HepG2 (cell line): ENCODE measurements at regions not wholly inside any gene's neighbourhood (a gene's known extent, or its start where the extent isn't known, plus 50 kb on each side); places are given as distances from the start of the nearest gene placed in this dataset.

ENCODE experiments used
- ARNTL ChIP-seq: sonication (generic); formaldehyde crosslinking; IDR thresholded peaks from 2 replicates; pipeline ENCODE4 v1.4.0; 2020; ENCODE audit warnings: mild to moderate bottlenecking, missing genetic modification reagents
- CREB1 ChIP-seq, 2 experiments: fragments of 450-650 bp in 1 of 2; IDR thresholded peaks; 2 replicates each; pipeline ENCODE4 v1.6.1; 2016 to 2017; ENCODE audit warnings: control low read depth in 1 of 2, mild to moderate bottlenecking in 1 of 2, missing compliant biosample characterization in 1 of 2, missing genetic modification characterization in 1 of 2
- HMG20A ChIP-seq: IDR thresholded peaks from 2 replicates; pipeline ENCODE4 v1.6.1; 2016; ENCODE audit warnings: borderline replicate concordance
- HMGXB4 ChIP-seq, 2 experiments: sonication (generic) in 1 of 2; formaldehyde crosslinking in 1 of 2; IDR thresholded peaks; 2 replicates each; pipeline versions ENCODE4 v1.4.0 to v1.6.1; 2018 to 2020; ENCODE audit warnings: missing genetic modification reagents in 2 of 2, borderline replicate concordance in 1 of 2, low read depth in 1 of 2, mild to moderate bottlenecking in 1 of 2, missing biosample characterization in 1 of 2
- KDM3A ChIP-seq: IDR thresholded peaks from 2 replicates; pipeline ENCODE4 v1.6.1; 2018; ENCODE audit warnings: low read depth, missing compliant biosample characterization
- LRRFIP1 ChIP-seq: sonication (generic); formaldehyde crosslinking; conservative IDR thresholded peaks from 2 replicates; pipeline ENCODE4 v1.4.0; 2020; ENCODE audit warnings: missing genetic modification reagents
- MAFF ChIP-seq: IDR thresholded peaks from 2 replicates; pipeline ENCODE4 v1.6.1; 2011; ENCODE audit warnings: low read depth, low read length, improper control_type of control experiment
- MAFG ChIP-seq: sonication (generic); formaldehyde crosslinking; IDR thresholded peaks from 2 replicates; pipeline ENCODE4 v1.5.1; 2020; ENCODE audit warnings: mild to moderate bottlenecking, missing genetic modification reagents
- POGK ChIP-seq: sonication (generic); formaldehyde crosslinking; conservative IDR thresholded peaks from 2 replicates; pipeline ENCODE4 v1.8.0; 2022; ENCODE audit warnings: mild to moderate bottlenecking, moderate library complexity, missing genetic modification reagents
- PPARG ChIP-seq: conservative IDR thresholded peaks from 2 replicates; pipeline ENCODE4 v1.6.1; 2016; ENCODE audit warnings: missing biosample characterization, missing genetic modification reagents
- SALL2 ChIP-seq: sonication (generic); formaldehyde crosslinking; IDR thresholded peaks from 2 replicates; pipeline ENCODE4 v1.8.1; 2023; ENCODE audit warnings: mild to moderate bottlenecking, missing genetic modification reagents, inconsistent platforms
- SNAPC5 ChIP-seq: sonication (generic); formaldehyde crosslinking; IDR thresholded peaks from 2 replicates; pipeline ENCODE4 v1.8.1; 2023; ENCODE audit warnings: mild to moderate bottlenecking, missing genetic modification reagents, borderline replicate concordance
- SUZ12 ChIP-seq: fragments of 150-350 bp; IDR thresholded peaks from 2 replicates; pipeline ENCODE4 v1.6.1; 2014; ENCODE audit warnings: low read depth, low read length
- TEAD2 ChIP-seq: sonication (generic); formaldehyde crosslinking; IDR thresholded peaks from 2 replicates; pipeline ENCODE4 v1.9.0; 2021; ENCODE audit warnings: missing genetic modification reagents
- TFE3 ChIP-seq: IDR thresholded peaks from 2 replicates; pipeline ENCODE4 v1.6.1; 2016
- THYN1 ChIP-seq: sonication (generic); formaldehyde crosslinking; IDR thresholded peaks from 2 replicates; pipeline ENCODE4 v1.8.1; 2023; ENCODE audit warnings: low read depth, mild to moderate bottlenecking, moderate library complexity, missing genetic modification reagents, borderline replicate concordance
- XRCC5 ChIP-seq: fragments of 200-400 bp; formaldehyde crosslinking; optimal IDR thresholded peaks from 2 replicates; pipeline ENCODE3; 2017; ENCODE audit warnings: mild to moderate bottlenecking, low read length
- ZFP36L1 ChIP-seq: sonication (generic); formaldehyde crosslinking; IDR thresholded peaks from 2 replicates; pipeline ENCODE4 v1.8.0; 2022; ENCODE audit warnings: mild to moderate bottlenecking, missing genetic modification reagents, moderate library complexity
- ZIK1 ChIP-seq: sonication (generic); formaldehyde crosslinking; IDR thresholded peaks from 2 replicates; pipeline ENCODE4 v1.5.0; 2020; ENCODE audit warnings: mild to moderate bottlenecking, low read depth, missing genetic modification reagents, borderline replicate concordance
- ZNF556 ChIP-seq: sonication (generic); formaldehyde crosslinking; IDR thresholded peaks from 2 replicates; pipeline ENCODE4 v1.4.0; 2020; ENCODE audit warnings: mild to moderate bottlenecking, missing genetic modification reagents, borderline replicate concordance
- ZNF839 ChIP-seq: sonication (generic); formaldehyde crosslinking; IDR thresholded peaks from 2 replicates; pipeline ENCODE4 v1.4.0; 2020; ENCODE audit warnings: missing genetic modification reagents, mild to moderate bottlenecking, borderline replicate concordance
- ZSCAN31 ChIP-seq: sonication (generic); formaldehyde crosslinking; IDR thresholded peaks from 2 replicates; pipeline ENCODE4 v1.5.0; 2020; ENCODE audit warnings: low read depth, mild to moderate bottlenecking, missing genetic modification reagents

GRCh38 chr22:44645083-44645482 lies 56.9 kb upstream of the PRR5 start (continued):
- TF ChIP-seq CREB1 (IDR thresholded peaks at IDR 0.05) (no peak), CREB1 (CRISPR knock-in tag; IDR thresholded peaks at IDR 0.05) (no peak), SNAPC5 (CRISPR knock-in tag) (no peak), KDM3A (0 out of 2 replicates have a peak, but pooled peaks have one; percentile 21), HMG20A (peak; percentile 41; the same call in 1 of the 2 replicates), ZNF839 (CRISPR knock-in tag) (no peak), THYN1 (no peak), TFE3 (no peak), PPARG (CRISPR knock-in tag) (no peak), POGK (no peak), ZIK1 (CRISPR knock-in tag) (no peak), SALL2 (no peak), XRCC5 (no peak), LRRFIP1 (CRISPR knock-in tag) (no peak), ZSCAN31 (CRISPR knock-in tag) (no peak), MAFF (no peak), SUZ12 (no peak), TEAD2 (CRISPR knock-in tag) (no peak), HMGXB4 (CRISPR knock-in tag; IDR thresholded peaks at IDR 0.05; ENCODE audit: borderline replicate concordance in 1 of 2, low read depth in 1 of 2) (no peak), MAFG (CRISPR knock-in tag) (no peak), ZFP36L1 (CRISPR knock-in tag) (no peak), ARNTL (no peak), ZNF556 (CRISPR knock-in tag) (no peak)
